ENCODE measurements at regions not wholly inside any gene's neighbourhood (a gene's known extent, or its start where the extent isn't known, plus 50 kb on each side); places are given as distances from the start of the nearest gene placed in this dataset.

GRCh38 chr3:84194029-84194428 lies 764.8 kb upstream of the CADM2 start:
- WGBS, 2 experiments (ENCODE audit: insufficient coverage in 2 of 2) = no CpG with 5 or more reads among the region's 1 CpG
- Histone ChIP-seq H3K4me1 (ENCODE audit: control insufficient read depth, insufficient read depth, low read length, poor library complexity, severe bottlenecking) (no peaks in the 10 kb centered on the region), H3K36me3 (ENCODE audit: control insufficient read depth, insufficient read depth, low read length) (no peaks in the 10 kb centered on the region)

GRCh38 chr3:84209474-84209873 lies 749.3 kb upstream of the CADM2 start:
- Histone ChIP-seq H3K27ac (ENCODE audit: low read depth, low read length, severe bottlenecking) (no peak overlapping the region), H3K4me3 (ENCODE audit: extremely low read depth, insufficient read depth, low read length, poor library complexity, severe bottlenecking) (no peak overlapping the region), H3K9me3 (ENCODE audit: control insufficient read depth, low read length) (no peaks in the 10 kb centered on the region), H3K4me1 (ENCODE audit: control insufficient read depth, insufficient read depth, low read length, poor library complexity, severe bottlenecking) (no peaks in the 10 kb centered on the region), H3K36me3 (ENCODE audit: control insufficient read depth, insufficient read depth, low read length) (no peaks in the 10 kb centered on the region)

More at GRCh38 chr3:84194029-84194428, 764.8 kb upstream of the CADM2 start:
- Histone ChIP-seq H3K9me3 (ENCODE audit: control insufficient read depth, low read length) (peaks cover 5% of the 10 kb centered on the region), H3K27ac (ENCODE audit: low read depth, low read length, severe bottlenecking) (no peak overlapping the region), H3K4me3 (ENCODE audit: extremely low read depth, insufficient read depth, low read length, poor library complexity, severe bottlenecking) (no peak overlapping the region)

- no peaks in the 10 kb centered on the region for H3K4me1 ChIP-seq (ENCODE audit: control insufficient read depth, insufficient read depth, low read length, poor library complexity, severe bottlenecking)
- H3K9me3 ChIP-seq (ENCODE audit: control insufficient read depth, low read length) = peaks cover 26% of the 10 kb centered on the region
- no peaks in the 10 kb centered on the region for H3K36me3 ChIP-seq (ENCODE audit: control insufficient read depth, insufficient read depth, low read length)
- H3K27ac ChIP-seq (ENCODE audit: low read depth, low read length, severe bottlenecking) = no peak overlapping the region
- H3K4me3 ChIP-seq (ENCODE audit: extremely low read depth, insufficient read depth, low read length, poor library complexity, severe bottlenecking) = no peak overlapping the region
Observed at GRCh38 chr3:84223512-84223911, 735.3 kb upstream of the CADM2 start.

GRCh38 chr3:84224262-84224661 lies 734.5 kb upstream of the CADM2 start:
- WGBS, 2 experiments (ENCODE audit: insufficient coverage in 2 of 2) = 86% methylated on average over 1 of the region's 2 CpGs; no CpG with 5 or more reads in 1 of the 2 experiments
- peaks cover 26% of the 10 kb centered on the region for H3K9me3 ChIP-seq (ENCODE audit: control insufficient read depth, low read length)

GRCh38 chr3:84236261-84236660 lies 722.5 kb upstream of the CADM2 start:
- no CpG with 5 or more reads among the region's 4 CpGs for WGBS, 2 experiments (ENCODE audit: insufficient coverage in 2 of 2)
- Histone ChIP-seq H3K4me3 (ENCODE audit: extremely low read depth, insufficient read depth, low read length, poor library complexity, severe bottlenecking) (no peak overlapping the region), H3K9me3 (ENCODE audit: control insufficient read depth, low read length) (no peaks in the 10 kb centered on the region), H3K4me1 (ENCODE audit: control insufficient read depth, insufficient read depth, low read length, poor library complexity, severe bottlenecking) (no peaks in the 10 kb centered on the region), H3K27ac (ENCODE audit: low read depth, low read length, severe bottlenecking) (no peak overlapping the region), H3K36me3 (ENCODE audit: control insufficient read depth, insufficient read depth, low read length) (no peaks in the 10 kb centered on the region)

More at GRCh38 chr3:84224262-84224661, 734.5 kb upstream of the CADM2 start:
- no peaks in the 10 kb centered on the region for H3K4me1 ChIP-seq (ENCODE audit: control insufficient read depth, insufficient read depth, low read length, poor library complexity, severe bottlenecking)
- H3K36me3 ChIP-seq (ENCODE audit: control insufficient read depth, insufficient read depth, low read length) = no peaks in the 10 kb centered on the region
- no peak overlapping the region for H3K4me3 ChIP-seq (ENCODE audit: extremely low read depth, insufficient read depth, low read length, poor library complexity, severe bottlenecking)
- no peak overlapping the region for H3K27ac ChIP-seq (ENCODE audit: low read depth, low read length, severe bottlenecking)

- Histone ChIP-seq H3K9me3 (ENCODE audit: control insufficient read depth, low read length) (peaks cover 10% of the 10 kb centered on the region), H3K36me3 (ENCODE audit: control insufficient read depth, insufficient read depth, low read length) (no peaks in the 10 kb centered on the region), H3K4me3 (ENCODE audit: extremely low read depth, insufficient read depth, low read length, poor library complexity, severe bottlenecking) (no peak overlapping the region), H3K27ac (ENCODE audit: low read depth, low read length, severe bottlenecking) (no peak overlapping the region), H3K4me1 (ENCODE audit: control insufficient read depth, insufficient read depth, low read length, poor library complexity, severe bottlenecking) (no peaks in the 10 kb centered on the region)
- WGBS, 2 experiments (ENCODE audit: insufficient coverage in 2 of 2) = 88 to 91% methylated on average over 1 of the region's 1 CpG
Observed at GRCh38 chr3:84245789-84246188, 713.0 kb upstream of the CADM2 start.

GRCh38 chr3:84260596-84260995 lies 698.2 kb upstream of the CADM2 start:
- Histone ChIP-seq H3K4me1 (ENCODE audit: control insufficient read depth, insufficient read depth, low read length, poor library complexity, severe bottlenecking) (no peaks in the 10 kb centered on the region), H3K4me3 (ENCODE audit: extremely low read depth, insufficient read depth, low read length, poor library complexity, severe bottlenecking) (no peak overlapping the region), H3K9me3 (ENCODE audit: control insufficient read depth, low read length) (no peaks in the 10 kb centered on the region), H3K36me3 (ENCODE audit: control insufficient read depth, insufficient read depth, low read length) (no peaks in the 10 kb centered on the region), H3K27ac (ENCODE audit: low read depth, low read length, severe bottlenecking) (no peak overlapping the region)
- WGBS, 2 experiments (ENCODE audit: insufficient coverage in 2 of 2) = no CpG with 5 or more reads among the region's 3 CpGs

GRCh38 chr3:84265768-84266167 lies 693.0 kb upstream of the CADM2 start:
- WGBS, 2 experiments (ENCODE audit: insufficient coverage in 2 of 2) = 100% methylated on average over 2 of the region's 4 CpGs; no CpG with 5 or more reads in 1 of the 2 experiments
- no peak overlapping the region for H3K4me3 ChIP-seq (ENCODE audit: extremely low read depth, insufficient read depth, low read length, poor library complexity, severe bottlenecking)
- H3K27ac ChIP-seq (ENCODE audit: low read depth, low read length, severe bottlenecking) = no peak overlapping the region
- no peaks in the 10 kb centered on the region for H3K9me3 ChIP-seq (ENCODE audit: control insufficient read depth, low read length)
- H3K4me1 ChIP-seq (ENCODE audit: control insufficient read depth, insufficient read depth, low read length, poor library complexity, severe bottlenecking) = no peaks in the 10 kb centered on the region
- H3K36me3 ChIP-seq (ENCODE audit: control insufficient read depth, insufficient read depth, low read length) = no peaks in the 10 kb centered on the region

- Histone ChIP-seq H3K36me3 (ENCODE audit: control insufficient read depth, insufficient read depth, low read length) (no peaks in the 10 kb centered on the region), H3K4me3 (ENCODE audit: extremely low read depth, insufficient read depth, low read length, poor library complexity, severe bottlenecking) (no peak overlapping the region), H3K4me1 (ENCODE audit: control insufficient read depth, insufficient read depth, low read length, poor library complexity, severe bottlenecking) (no peaks in the 10 kb centered on the region), H3K9me3 (ENCODE audit: control insufficient read depth, low read length) (no peaks in the 10 kb centered on the region), H3K27ac (ENCODE audit: low read depth, low read length, severe bottlenecking) (no peak overlapping the region)
- WGBS, 2 experiments (ENCODE audit: insufficient coverage in 2 of 2) = no CpG with 5 or more reads among the region's 2 CpGs
Observed at GRCh38 chr3:84275532-84275931, 683.3 kb upstream of the CADM2 start.

- no peaks in the 10 kb centered on the region for H3K9me3 ChIP-seq (ENCODE audit: control insufficient read depth, low read length)
- H3K4me1 ChIP-seq (ENCODE audit: control insufficient read depth, insufficient read depth, low read length, poor library complexity, severe bottlenecking) = no peaks in the 10 kb centered on the region
- H3K4me3 ChIP-seq (ENCODE audit: extremely low read depth, insufficient read depth, low read length, poor library complexity, severe bottlenecking) = no peak overlapping the region
- no peak overlapping the region for H3K27ac ChIP-seq (ENCODE audit: low read depth, low read length, severe bottlenecking)
- H3K36me3 ChIP-seq (ENCODE audit: control insufficient read depth, insufficient read depth, low read length) = no peaks in the 10 kb centered on the region
Observed at GRCh38 chr3:84277562-84278224, 681.1 kb upstream of the CADM2 start.

- Histone ChIP-seq H3K27ac (ENCODE audit: low read depth, low read length, severe bottlenecking) (no peak overlapping the region), H3K36me3 (ENCODE audit: control insufficient read depth, insufficient read depth, low read length) (no peaks in the 10 kb centered on the region), H3K9me3 (ENCODE audit: control insufficient read depth, low read length) (no peaks in the 10 kb centered on the region), H3K4me1 (ENCODE audit: control insufficient read depth, insufficient read depth, low read length, poor library complexity, severe bottlenecking) (no peaks in the 10 kb centered on the region), H3K4me3 (ENCODE audit: extremely low read depth, insufficient read depth, low read length, poor library complexity, severe bottlenecking) (no peak overlapping the region)
- WGBS, 2 experiments (ENCODE audit: insufficient coverage in 2 of 2) = no CpG with 5 or more reads among the region's 1 CpG
Observed at GRCh38 chr3:84292128-84292527, 666.7 kb upstream of the CADM2 start.
